ENCODE measurements at regions not wholly inside any gene's neighbourhood (a gene's known extent, or its start where the extent isn't known, plus 50 kb on each side); places are given as distances from the start of the nearest gene placed in this dataset.

DNA sequence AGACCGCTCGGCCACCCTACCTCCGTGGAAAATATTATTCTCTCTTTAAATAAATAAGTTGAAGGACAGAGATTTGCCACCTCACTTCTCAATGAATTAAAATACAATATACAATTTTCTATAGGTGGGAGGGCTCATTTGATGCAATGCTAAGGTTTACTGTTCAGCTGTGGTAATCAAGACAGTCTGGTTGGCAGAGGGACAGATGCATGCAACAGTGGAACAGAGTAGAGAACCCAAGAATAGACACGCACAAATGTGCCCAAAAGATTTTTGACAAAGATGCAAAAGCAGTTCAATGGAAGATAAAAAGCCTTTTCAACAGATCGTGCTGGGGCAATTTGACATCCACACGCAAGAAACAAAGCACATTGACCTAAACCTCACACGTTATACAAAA, 145.2 kb downstream of the CEBPB start:
- TF ChIP-seq POLR2A (IDR thresholded peaks at IDR 0.05) (no peak), POLR2AphosphoS5 (IDR thresholded peaks at IDR 0.05) (no peak)
- TF ChIP-seq, protein P1, sequence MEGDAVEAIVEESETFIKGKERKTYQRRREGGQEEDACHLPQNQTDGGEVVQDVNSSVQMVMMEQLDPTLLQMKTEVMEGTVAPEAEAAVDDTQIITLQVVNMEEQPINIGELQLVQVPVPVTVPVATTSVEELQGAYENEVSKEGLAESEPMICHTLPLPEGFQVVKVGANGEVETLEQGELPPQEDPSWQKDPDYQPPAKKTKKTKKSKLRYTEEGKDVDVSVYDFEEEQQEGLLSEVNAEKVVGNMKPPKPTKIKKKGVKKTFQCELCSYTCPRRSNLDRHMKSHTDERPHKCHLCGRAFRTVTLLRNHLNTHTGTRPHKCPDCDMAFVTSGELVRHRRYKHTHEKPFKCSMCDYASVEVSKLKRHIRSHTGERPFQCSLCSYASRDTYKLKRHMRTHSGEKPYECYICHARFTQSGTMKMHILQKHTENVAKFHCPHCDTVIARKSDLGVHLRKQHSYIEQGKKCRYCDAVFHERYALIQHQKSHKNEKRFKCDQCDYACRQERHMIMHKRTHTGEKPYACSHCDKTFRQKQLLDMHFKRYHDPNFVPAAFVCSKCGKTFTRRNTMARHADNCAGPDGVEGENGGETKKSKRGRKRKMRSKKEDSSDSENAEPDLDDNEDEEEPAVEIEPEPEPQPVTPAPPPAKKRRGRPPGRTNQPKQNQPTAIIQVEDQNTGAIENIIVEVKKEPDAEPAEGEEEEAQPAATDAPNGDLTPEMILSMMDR (IDR thresholded peaks at IDR 0.05), result no peak
